ENCODE measurements at regions not wholly inside any gene's neighbourhood (a gene's known extent, or its start where the extent isn't known, plus 50 kb on each side); places are given as distances from the start of the nearest gene placed in this dataset.

GRCh38 chr5:106307265-106307664, 1363.5 kb downstream of the EFNA5 start:
- WGBS, result 58% methylated on average over 5 of the region's 5 CpGs

More at GRCh38 chr5:106307265-106307664, 1363.5 kb downstream of the EFNA5 start:
- no peaks in the 10 kb centered on the region for H3K27me3 ChIP-seq (ENCODE audit: control insufficient read depth in 4 of 4, insufficient read depth in 4 of 4, low read length in 3 of 4)
- no peaks in the 10 kb centered on the region for H3K36me3 ChIP-seq (ENCODE audit: control insufficient read depth in 4 of 4, insufficient read depth in 3 of 4, low read depth in 1 of 4, low read length in 3 of 4)
- H3K4me1 ChIP-seq (ENCODE audit: control insufficient read depth in 4 of 4, insufficient read depth in 4 of 4, low read length in 3 of 4), result no peaks in the 10 kb centered on the region
- no peak overlapping the region for H3K4me3 ChIP-seq (ENCODE audit: low read depth in 1 of 3, low read length in 3 of 3)
- DNase-seq (ENCODE audit: low spot score), result no peak
- H3K27ac ChIP-seq (ENCODE audit: low read depth in 1 of 2, low read length in 2 of 2), result no peak overlapping the region
- H3K9me3 ChIP-seq (ENCODE audit: control insufficient read depth in 4 of 4, low read length in 3 of 4), result no peaks in the 10 kb centered on the region
- H3K9ac ChIP-seq (ENCODE audit: low read depth in 1 of 2, low read length in 2 of 2), result no peak overlapping the region
- TF ChIP-seq ATF3 (IDR thresholded peaks at IDR 0.05) (no peak), HNF4A (conservative IDR thresholded peaks at IDR 0.05) (no peak), RXRA (IDR thresholded peaks at IDR 0.05) (no peak), EGR1 (IDR thresholded peaks at IDR 0.05; ENCODE audit: low read depth in 2 of 2) (no peak), YY1 (IDR thresholded peaks at IDR 0.05) (no peak), GABPA (IDR thresholded peaks at IDR 0.05 in 1 of 2, conservative IDR thresholded peaks at IDR 0.05 in 1 of 2) (no peak), JUND (IDR thresholded peaks at IDR 0.05) (no peak), TAF1 (conservative IDR thresholded peaks at IDR 0.05) (no peak), RAD21 (IDR thresholded peaks at IDR 0.05) (no peak), NR2F2 (IDR thresholded peaks at IDR 0.05) (no peak), REST (IDR thresholded peaks at IDR 0.05) (no peak), ZBTB33 (IDR thresholded peaks at IDR 0.05) (no peak), SP1 (IDR thresholded peaks at IDR 0.05) (no peak), MAX (IDR thresholded peaks at IDR 0.05) (no peak), CTCF (IDR thresholded peaks at IDR 0.05; ENCODE audit: low read depth, low read length, missing input control) (no peak), HNF4G (IDR thresholded peaks at IDR 0.05) (no peak), FOXA1 (IDR thresholded peaks at IDR 0.05) (no peak), FOXA2 (IDR thresholded peaks at IDR 0.05) (no peak)

Measured in liver (tissue), 8 donors.